ENCODE measurements at regions not wholly inside any gene's neighbourhood (a gene's known extent, or its start where the extent isn't known, plus 50 kb on each side); places are given as distances from the start of the nearest gene placed in this dataset.

- Histone ChIP-seq H3K9ac (ENCODE audit: low read length) (no peak overlapping the region), H4K20me1 (ENCODE audit: low read length) (no peaks in the 10 kb centered on the region), H3K4me2 (ENCODE audit: low read length) (peak overlapping the region; percentile 75), H2AFZ (ENCODE audit: low read length) (no peak overlapping the region), H3K4me3 (ENCODE audit: low read length) (no peak overlapping the region), H3K9me2 (replicated peaks; ENCODE audit: low read length) (no peaks in the 10 kb centered on the region), H3K4me1 (ENCODE audit: insufficient read depth, low read length) (peaks cover 49% of the 10 kb centered on the region), H3K9me3 (ENCODE audit: low read length) (no peaks in the 10 kb centered on the region), H3K27ac (ENCODE audit: low read length) (peak overlapping the region; percentile 69), H3K27me3 (ENCODE audit: low read length) (no peaks in the 10 kb centered on the region), H3F3A (ENCODE audit: low read length, unreplicated experiment) (peaks cover 11% of the 10 kb centered on the region), H3K79me2 (ENCODE audit: low read length) (no peaks in the 10 kb centered on the region), H3K36me3 (ENCODE audit: low read depth, low read length) (no peaks in the 10 kb centered on the region)
- CTCF ChIA-PET: interaction anchor here (0.5 to 1.4 kb wide), 3 partner anchors 30 to 866 kb away, joined by 3 to 6 read pairs (median 3); no protein-coding TSS in a partner anchor
- ATAC-seq (peak; percentile 73), DNase-seq (peak; percentile 83)
- POLR2A ChIA-PET (ENCODE audit: unreplicated experiment): no interaction called here
- TF ChIP-seq EZH2 (IDR thresholded peaks at IDR 0.05; ENCODE audit: low read length, unreplicated experiment): no peak
- no peak for TF ChIP-seq EZH2phosphoT487 (IDR thresholded peaks at IDR 0.05; ENCODE audit: borderline replicate concordance, low read length)
- no peak for TF ChIP-seq CTCF (conservative IDR thresholded peaks at IDR 0.05; ENCODE audit: low read depth, low read length)
- intact Hi-C loops (cut with micrococcal nuclease): loop anchor here (1.0 to 10.0 kb wide), 6 partner anchors 25 to 890 kb away; no protein-coding TSS in a partner anchor
- BruUV-seq (replicated peaks): no TSS peak
Measured at GRCh38 chr7:17681965-17682364, 258.3 kb downstream of the SNX13 start.

DNA sequence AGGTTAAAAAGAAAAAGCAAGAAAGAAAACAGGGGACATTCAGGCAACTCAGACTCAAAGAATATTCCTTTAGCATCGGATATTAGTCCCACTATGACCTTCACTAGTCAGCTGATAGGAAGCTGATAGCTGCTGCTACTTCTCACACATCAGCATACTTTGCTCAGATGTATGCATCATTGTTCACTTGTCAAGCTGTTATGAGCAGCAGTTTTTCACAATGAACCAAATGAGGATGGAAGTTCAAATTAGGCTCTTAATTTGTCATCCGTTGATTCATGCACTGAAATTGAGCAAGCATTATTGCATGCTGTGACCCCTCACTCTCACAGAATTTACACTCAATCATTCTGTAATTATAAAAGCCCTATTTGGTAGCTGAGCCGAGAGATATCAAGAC, 257.7 kb downstream of the SNX13 start:
- Histone ChIP-seq H3K4me2 (ENCODE audit: low read length) (peak overlapping the region; percentile 75; the same call in 1 of the 2 replicates), H3K4me1 (ENCODE audit: insufficient read depth, low read length) (peaks cover 49% of the 10 kb centered on the region), H2AFZ (ENCODE audit: low read length) (no peak overlapping the region), H3K9me2 (replicated peaks; ENCODE audit: low read length) (no peaks in the 10 kb centered on the region), H3K4me3 (ENCODE audit: low read length) (no peak overlapping the region), H3F3A (ENCODE audit: low read length, unreplicated experiment) (peaks cover 11% of the 10 kb centered on the region), H3K27ac (ENCODE audit: low read length) (peak overlapping the region; percentile 69), H3K9me3 (ENCODE audit: low read length) (no peaks in the 10 kb centered on the region), H3K36me3 (ENCODE audit: low read depth, low read length) (no peaks in the 10 kb centered on the region), H3K9ac (ENCODE audit: low read length) (peak overlapping the region; percentile 14; the same call in 1 of the 2 replicates), H3K79me2 (ENCODE audit: low read length) (no peaks in the 10 kb centered on the region), H4K20me1 (ENCODE audit: low read length) (no peaks in the 10 kb centered on the region), H3K27me3 (ENCODE audit: low read length) (no peaks in the 10 kb centered on the region)
- no TSS peak for BruUV-seq (replicated peaks)
- CTCF ChIA-PET: no interaction called here
- no peak for TF ChIP-seq CTCF (conservative IDR thresholded peaks at IDR 0.05; ENCODE audit: low read depth, low read length)
- no peak for TF ChIP-seq EZH2phosphoT487 (IDR thresholded peaks at IDR 0.05; ENCODE audit: borderline replicate concordance, low read length)
- no peak for TF ChIP-seq EZH2 (IDR thresholded peaks at IDR 0.05; ENCODE audit: low read length, unreplicated experiment)
- no peak for ATAC-seq
- DNase-seq: no peak
- intact Hi-C loops (cut with micrococcal nuclease): loop anchor here (5.0 to 10.0 kb wide), 3 partner anchors 285 to 890 kb away; no protein-coding TSS in a partner anchor
- POLR2A ChIA-PET (ENCODE audit: unreplicated experiment): interaction anchor here (0.6 kb wide), 1 partner anchor 670 kb away, joined by 8 read pairs; no protein-coding TSS in a partner anchor

GRCh38 chr7:17685141-17685540, 255.2 kb downstream of the SNX13 start:
- Histone ChIP-seq H3K27ac (ENCODE audit: low read length) (no peak overlapping the region), H3K9me3 (ENCODE audit: low read length) (no peaks in the 10 kb centered on the region), H3K4me2 (ENCODE audit: low read length) (no peak overlapping the region), H3K27me3 (ENCODE audit: low read length) (no peaks in the 10 kb centered on the region), H3K9me2 (replicated peaks; ENCODE audit: low read length) (no peaks in the 10 kb centered on the region), H3F3A (ENCODE audit: low read length, unreplicated experiment) (peaks cover 11% of the 10 kb centered on the region), H2AFZ (ENCODE audit: low read length) (no peak overlapping the region), H4K20me1 (ENCODE audit: low read length) (no peaks in the 10 kb centered on the region), H3K79me2 (ENCODE audit: low read length) (no peaks in the 10 kb centered on the region), H3K4me3 (ENCODE audit: low read length) (no peak overlapping the region), H3K9ac (ENCODE audit: low read length) (no peak overlapping the region), H3K4me1 (ENCODE audit: insufficient read depth, low read length) (peaks cover 42% of the 10 kb centered on the region), H3K36me3 (ENCODE audit: low read depth, low read length) (no peaks in the 10 kb centered on the region)
- intact Hi-C loops (cut with micrococcal nuclease): loop anchor here (10.0 kb wide), 1 partner anchor 360 kb away; no protein-coding TSS in a partner anchor
- ATAC-seq (no peak), DNase-seq (no peak)
- TF ChIP-seq EZH2phosphoT487 (IDR thresholded peaks at IDR 0.05; ENCODE audit: borderline replicate concordance, low read length) (no peak), EZH2 (IDR thresholded peaks at IDR 0.05; ENCODE audit: low read length, unreplicated experiment) (no peak), CTCF (conservative IDR thresholded peaks at IDR 0.05; ENCODE audit: low read depth, low read length) (no peak)
- BruUV-seq (replicated peaks): no TSS peak
- ChIA-PET CTCF (interaction anchor here (0.6 kb wide), 1 partner anchor 662 kb away, joined by 6 read pairs; no protein-coding TSS in a partner anchor), POLR2A (ENCODE audit: unreplicated experiment) (no interaction called here)

All from PC-3 (cell line).